Adipocyte (in vitro differentiated cells): ENCODE measurements at regions not wholly inside any gene's neighbourhood (a gene's known extent, or its start where the extent isn't known, plus 50 kb on each side); places are given as distances from the start of the nearest gene placed in this dataset.

ENCODE experiments used
- DNase-seq: peaks from one replicate; pipeline ENCODE4 v3.0.0-alpha.2; 2015; ENCODE audit warnings: low read depth
- H3K27me3 ChIP-seq: replicated peaks from 2 replicates; pipeline ENCODE4 v1.7.0; 2013; ENCODE audit warnings: mild to moderate bottlenecking, low read length, moderate library complexity; ENCODE audit not compliant: control insufficient read depth, insufficient read depth
- H3K36me3 ChIP-seq: 2 replicates; pipeline ENCODE4 v1.7.0; 2013; ENCODE audit warnings: low read length, mild to moderate bottlenecking, moderate library complexity; ENCODE audit not compliant: control insufficient read depth, insufficient read depth, severe bottlenecking
- H3K4me1 ChIP-seq: 2 replicates; pipeline ENCODE4 v1.7.0; 2013; ENCODE audit warnings: mild to moderate bottlenecking, low read length, moderate library complexity; ENCODE audit not compliant: control insufficient read depth, insufficient read depth
- H3K4me3 ChIP-seq: 2 replicates; pipeline ENCODE4 v1.7.0; 2013; ENCODE audit warnings: mild to moderate bottlenecking, low read length, moderate library complexity
- H3K9ac ChIP-seq: 2 replicates; pipeline ENCODE4 v1.7.0; 2013; ENCODE audit warnings: mild to moderate bottlenecking, low read length, moderate library complexity
- H3K9me3 ChIP-seq: 2 replicates; pipeline ENCODE4 v1.7.0; 2013; ENCODE audit warnings: mild to moderate bottlenecking, low read length, moderate library complexity; ENCODE audit not compliant: control insufficient read depth

GRCh38 chr17:34090593-34090992 is 164.5 kb upstream of the CCL2 start:
- no peak for DNase-seq

DNA sequence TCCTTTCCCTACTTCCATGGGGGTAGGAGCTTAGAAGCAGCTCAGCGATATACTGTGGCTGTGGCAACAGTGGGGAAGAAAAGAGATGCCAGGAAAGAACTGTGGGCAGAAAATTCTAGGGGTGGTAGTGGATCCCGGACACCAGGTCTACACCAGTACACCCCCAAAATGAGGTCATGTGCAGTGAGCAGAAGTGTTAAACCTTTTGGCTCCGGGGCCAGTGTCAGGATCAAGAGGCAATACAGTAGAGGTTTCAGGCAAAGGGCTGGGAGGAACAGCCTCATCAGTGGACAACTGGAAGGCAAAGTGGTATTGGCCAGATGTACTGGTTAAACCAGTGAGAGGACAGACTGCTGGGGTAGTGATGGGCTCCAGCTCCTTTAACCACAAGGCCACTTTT is 163.1 kb upstream of the CCL2 start:
- DNase-seq, result no peak
- Histone ChIP-seq H3K27me3 (no peaks in the 10 kb centered on the region), H3K4me3 (no peak overlapping the region), H3K36me3 (no peaks in the 10 kb centered on the region), H3K9me3 (no peaks in the 10 kb centered on the region), H3K9ac (no peak overlapping the region), H3K4me1 (no peaks in the 10 kb centered on the region)

More at GRCh38 chr17:34090593-34090992, 164.5 kb upstream of the CCL2 start:
- H3K27me3 ChIP-seq, result no peaks in the 10 kb centered on the region
- no peaks in the 10 kb centered on the region for H3K9me3 ChIP-seq
- no peaks in the 10 kb centered on the region for H3K36me3 ChIP-seq
- H3K9ac ChIP-seq, result no peak overlapping the region
- no peak overlapping the region for H3K4me3 ChIP-seq
- H3K4me1 ChIP-seq, result no peaks in the 10 kb centered on the region

GRCh38 chr17:34095106-34095505 is 160.0 kb upstream of the CCL2 start:
- DNase-seq, result no peak
- Histone ChIP-seq H3K9ac (no peak overlapping the region), H3K27me3 (no peaks in the 10 kb centered on the region), H3K4me3 (no peak overlapping the region), H3K4me1 (no peaks in the 10 kb centered on the region), H3K9me3 (no peaks in the 10 kb centered on the region), H3K36me3 (no peaks in the 10 kb centered on the region)

- no peaks in the 10 kb centered on the region for H3K9me3 ChIP-seq
- DNase-seq, result no peak
- no peaks in the 10 kb centered on the region for H3K4me1 ChIP-seq
- no peaks in the 10 kb centered on the region for H3K36me3 ChIP-seq
- no peak overlapping the region for H3K4me3 ChIP-seq
- H3K27me3 ChIP-seq, result peaks cover 4% of the 10 kb centered on the region
- H3K9ac ChIP-seq, result no peak overlapping the region
These were observed 156.4 kb upstream of the CCL2 start for GRCh38 chr17:34098699-34099098.

GRCh38 chr17:34099859-34100515 is 155.1 kb upstream of the CCL2 start:
- H3K9me3 ChIP-seq, result no peaks in the 10 kb centered on the region
- H3K4me1 ChIP-seq, result no peaks in the 10 kb centered on the region
- H3K36me3 ChIP-seq, result no peaks in the 10 kb centered on the region
- no peak for DNase-seq
- no peak overlapping the region for H3K4me3 ChIP-seq
- no peak overlapping the region for H3K9ac ChIP-seq
- peaks cover 4% of the 10 kb centered on the region for H3K27me3 ChIP-seq

DNA sequence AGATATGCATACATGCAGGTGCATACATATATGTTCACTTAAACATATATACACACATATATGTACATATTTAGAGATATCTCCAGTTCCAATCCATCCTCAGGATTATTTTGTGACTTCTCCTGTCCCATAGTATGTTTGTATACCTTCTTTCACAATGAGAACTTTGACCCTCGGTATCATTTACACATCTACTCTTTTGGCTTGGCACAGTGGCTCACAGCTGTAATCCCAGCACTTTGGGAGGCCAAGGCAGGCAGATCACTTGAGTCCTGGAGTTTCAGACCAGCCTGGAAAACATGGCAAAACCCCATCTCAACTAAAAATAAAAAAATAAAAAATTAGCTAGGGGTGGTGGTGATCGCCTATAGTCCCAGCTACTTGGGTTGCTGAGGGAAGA is 148.1 kb upstream of the CCL2 start:
- Histone ChIP-seq H3K27me3 (peaks cover 12% of the 10 kb centered on the region), H3K36me3 (no peaks in the 10 kb centered on the region), H3K4me1 (no peaks in the 10 kb centered on the region)

DNA sequence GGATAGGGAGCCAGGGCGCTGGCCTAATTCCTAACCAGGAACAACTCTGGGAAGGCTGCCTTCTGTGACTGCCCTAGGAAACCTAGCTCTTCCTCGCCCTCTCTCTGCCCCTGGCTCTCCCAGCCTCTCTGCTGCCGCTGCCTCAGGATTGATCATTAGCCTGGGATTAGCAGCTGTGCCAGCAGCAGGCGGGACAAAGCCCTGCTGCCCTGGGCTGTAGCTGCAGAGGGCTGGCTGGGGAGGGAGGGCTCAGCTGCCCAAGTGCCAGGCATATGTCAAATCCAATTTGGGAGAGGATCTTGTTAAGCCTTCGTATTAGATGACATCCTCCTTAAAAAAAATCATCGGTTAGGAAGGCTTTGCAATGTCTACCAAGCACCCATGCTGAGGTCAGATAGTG is 144.8 kb upstream of the CCL2 start:
- no peak overlapping the region for H3K4me3 ChIP-seq

More for the DNA sequence above, 148.1 kb upstream of the CCL2 start:
- Histone ChIP-seq H3K9ac (no peak overlapping the region), H3K9me3 (no peaks in the 10 kb centered on the region), H3K4me3 (no peak overlapping the region)
- no peak for DNase-seq

DNA sequence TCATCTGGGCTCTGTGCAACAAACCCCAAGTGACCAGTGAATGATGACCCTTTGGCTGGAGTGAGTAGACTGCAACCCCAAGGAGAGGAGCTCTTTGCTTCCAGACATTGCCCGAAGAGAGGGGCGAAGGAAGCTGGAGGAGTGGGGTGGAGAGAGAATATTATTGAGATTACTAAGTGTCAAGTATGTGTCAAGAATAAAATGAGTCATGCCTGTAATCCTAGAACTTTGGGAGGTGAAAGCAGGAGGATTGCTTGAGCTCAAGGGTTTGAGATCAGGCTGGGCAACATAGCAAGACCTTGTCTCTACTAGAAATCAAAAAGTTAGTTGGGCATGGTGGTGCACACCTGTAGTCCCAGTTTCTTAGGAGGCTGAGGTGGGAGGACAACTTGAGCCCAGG is 142.0 kb upstream of the CCL2 start:
- Histone ChIP-seq H3K9ac (no peak overlapping the region), H3K4me1 (peaks cover 5% of the 10 kb centered on the region), H3K27me3 (peaks cover 24% of the 10 kb centered on the region), H3K9me3 (no peaks in the 10 kb centered on the region), H3K36me3 (no peaks in the 10 kb centered on the region), H3K4me3 (no peak overlapping the region)
- no peak for DNase-seq

More for the DNA sequence above, 144.8 kb upstream of the CCL2 start:
- Histone ChIP-seq H3K36me3 (no peaks in the 10 kb centered on the region), H3K9me3 (no peaks in the 10 kb centered on the region), H3K9ac (no peak overlapping the region), H3K4me1 (peaks cover 5% of the 10 kb centered on the region), H3K27me3 (peaks cover 14% of the 10 kb centered on the region)
- no peak for DNase-seq

DNA sequence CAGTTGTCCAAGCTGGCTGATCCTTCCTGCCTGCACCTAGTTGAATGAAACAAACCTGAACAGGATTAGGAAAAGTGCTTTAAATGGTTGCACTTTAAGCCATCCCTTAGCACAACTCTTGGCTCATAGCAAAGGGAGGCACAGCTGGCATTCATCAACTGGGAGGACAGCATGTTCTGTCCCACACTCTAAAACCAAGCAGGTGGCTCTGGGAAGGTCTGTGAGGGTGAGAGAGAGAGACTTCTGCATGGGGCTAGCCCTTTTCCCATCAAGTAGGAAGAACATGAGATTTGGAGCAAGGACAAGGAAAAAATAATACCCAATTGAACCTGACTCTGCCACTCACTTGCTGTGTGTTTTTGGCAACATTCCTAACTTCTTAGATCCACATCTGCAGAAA is 140.9 kb upstream of the CCL2 start:
- peaks cover 32% of the 10 kb centered on the region for H3K27me3 ChIP-seq
- no peak overlapping the region for H3K9ac ChIP-seq
- no peaks in the 10 kb centered on the region for H3K36me3 ChIP-seq
- DNase-seq, result no peak
- H3K4me1 ChIP-seq, result peaks cover 5% of the 10 kb centered on the region
- no peaks in the 10 kb centered on the region for H3K9me3 ChIP-seq
- H3K4me3 ChIP-seq, result no peak overlapping the region

DNA sequence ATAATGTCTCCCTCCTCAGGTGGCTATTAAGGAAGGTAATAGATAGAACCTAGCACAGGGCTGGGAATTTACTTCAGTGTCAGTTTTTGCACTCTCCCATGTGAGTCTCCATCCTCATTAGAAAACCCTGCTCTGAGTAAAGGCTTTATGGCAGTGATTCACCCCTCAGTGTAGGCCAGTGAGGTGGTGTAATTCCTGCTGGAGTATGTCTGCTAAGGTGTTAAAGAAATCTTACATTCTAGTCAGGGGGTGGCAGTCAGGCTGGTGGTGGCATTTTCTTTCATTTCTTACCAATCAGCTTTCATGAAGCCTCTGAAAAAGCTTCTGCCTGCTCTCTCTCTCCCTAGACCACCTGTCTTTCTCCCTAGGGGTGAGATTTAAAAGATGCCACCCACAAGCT is 138.8 kb upstream of the CCL2 start:
- peaks cover 5% of the 10 kb centered on the region for H3K4me1 ChIP-seq
- DNase-seq, result no peak
- H3K4me3 ChIP-seq, result no peak overlapping the region

GRCh38 chr17:34117332-34117731 is 137.8 kb upstream of the CCL2 start:
- peaks cover 5% of the 10 kb centered on the region for H3K4me1 ChIP-seq
- H3K4me3 ChIP-seq, result no peak overlapping the region
- H3K9me3 ChIP-seq, result no peaks in the 10 kb centered on the region
- H3K27me3 ChIP-seq, result peaks cover 30% of the 10 kb centered on the region
- H3K9ac ChIP-seq, result no peak overlapping the region
- H3K36me3 ChIP-seq, result no peaks in the 10 kb centered on the region
- DNase-seq, result no peak

More for the DNA sequence above, 138.8 kb upstream of the CCL2 start:
- H3K36me3 ChIP-seq, result no peaks in the 10 kb centered on the region
- no peaks in the 10 kb centered on the region for H3K9me3 ChIP-seq
- no peak overlapping the region for H3K9ac ChIP-seq
- peaks cover 30% of the 10 kb centered on the region for H3K27me3 ChIP-seq

DNA sequence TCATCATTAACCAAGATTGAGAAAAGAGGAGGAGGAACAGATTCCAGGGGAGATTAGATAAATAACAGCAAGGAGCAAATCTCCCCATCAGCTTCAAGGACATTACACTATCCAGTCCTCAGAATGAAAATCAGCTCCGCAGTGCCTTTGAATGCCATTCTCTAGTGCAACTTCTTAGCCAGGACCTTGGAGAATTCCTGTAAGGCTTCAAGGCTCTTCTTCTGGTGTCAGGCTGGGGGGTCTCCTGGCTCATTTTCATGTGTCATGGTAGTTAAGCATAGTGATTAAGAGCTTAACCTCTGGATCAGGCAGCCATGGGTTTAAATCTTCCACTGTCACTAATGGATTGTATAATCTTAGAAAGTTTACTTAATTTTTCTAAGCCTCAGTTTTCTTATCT is 137.3 kb upstream of the CCL2 start:
- H3K9me3 ChIP-seq, result no peaks in the 10 kb centered on the region
- peaks cover 3% of the 10 kb centered on the region for H3K4me1 ChIP-seq
- peaks cover 33% of the 10 kb centered on the region for H3K27me3 ChIP-seq
- no peak overlapping the region for H3K9ac ChIP-seq
- DNase-seq, result no peak
- no peak overlapping the region for H3K4me3 ChIP-seq
- no peaks in the 10 kb centered on the region for H3K36me3 ChIP-seq
